Peyer's patch (tissue), 4 donors: ENCODE measurements at regions not wholly inside any gene's neighbourhood (a gene's known extent, or its start where the extent isn't known, plus 50 kb on each side); places are given as distances from the start of the nearest gene placed in this dataset.

Source experiments
- DNase-seq, 3 donors: peaks; one replicate each; pipeline ENCODE4 v3.0.0-alpha.2; 2017 to 2019
- H3K27ac ChIP-seq, 4 donors: fragments of 200-600 bp; sonication (generic); one replicate each; pipeline ENCODE4 v1.5.1; 2016 to 2019
- H3K27me3 ChIP-seq, 2 donors: fragments of 200-600 bp; sonication (generic); one replicate each; pipeline ENCODE4 v1.5.1; 2019
- H3K36me3 ChIP-seq, 3 donors: fragments of 200-600 bp; sonication (generic); one replicate each; pipeline ENCODE4 v1.5.1; 2016 to 2019
- H3K4me1 ChIP-seq, 4 donors: fragments of 200-600 bp; sonication (generic); one replicate each; pipeline ENCODE4 v1.5.1; 2016 to 2019
- H3K4me3 ChIP-seq, 4 donors: fragments of 200-600 bp; sonication (generic); 1 replicate in 3 of 4; 2 replicates in 1 of 4; pipeline ENCODE4 v1.5.1; 2016 to 2019; ENCODE audit warnings: mild to moderate bottlenecking in 1 of 4
- H3K9me3 ChIP-seq, 4 donors: fragments of 200-600 bp; sonication (generic); one replicate each; pipeline ENCODE4 v1.5.1; 2016 to 2019; ENCODE audit warnings: mild to moderate bottlenecking in 1 of 4
- POLR2A ChIP-seq, 2 donors: fragments of 450-650 bp; IDR thresholded peaks; one replicate each; pipeline ENCODE4 v1.5.1; 2017; ENCODE audit warnings: antibody characterized with exemption in 2 of 2, mild to moderate bottlenecking in 2 of 2, moderate library complexity in 2 of 2
- TF ChIP-seq, protein P1 (sequence below), 6 experiments: fragments of 450-650 bp in 4 of 6; fragments of 200-600 bp in 2 of 6; sonication (generic) in 1 of 6; IDR thresholded peaks; one replicate each; pipeline ENCODE4 v1.5.1; 2017 to 2019; ENCODE audit warnings: antibody characterized with exemption in 6 of 6, mild to moderate bottlenecking in 3 of 6, moderate library complexity in 1 of 6

DNA sequence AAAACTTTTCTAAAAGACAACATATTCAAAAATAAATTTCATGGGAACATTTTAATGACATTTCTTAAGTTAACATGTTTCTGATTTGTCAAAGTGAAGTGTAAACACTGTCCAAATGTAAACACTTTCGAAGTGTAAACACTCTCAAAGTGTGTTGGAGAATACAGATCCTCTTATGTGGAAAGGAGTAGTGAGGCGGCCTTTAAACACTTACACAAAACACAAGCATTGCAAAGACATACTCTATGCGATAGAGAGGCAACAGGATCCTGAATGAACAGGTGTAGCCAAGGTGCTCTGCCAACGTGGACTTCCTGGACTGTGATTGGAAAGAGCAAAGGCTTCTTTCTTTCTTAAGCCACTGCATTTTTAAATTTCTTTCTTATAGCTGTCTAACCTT, 62.7 kb upstream of the PGM2 start:
- TF ChIP-seq POLR2A (IDR thresholded peaks at IDR 0.05), result no peak
- TF ChIP-seq, protein P1, sequence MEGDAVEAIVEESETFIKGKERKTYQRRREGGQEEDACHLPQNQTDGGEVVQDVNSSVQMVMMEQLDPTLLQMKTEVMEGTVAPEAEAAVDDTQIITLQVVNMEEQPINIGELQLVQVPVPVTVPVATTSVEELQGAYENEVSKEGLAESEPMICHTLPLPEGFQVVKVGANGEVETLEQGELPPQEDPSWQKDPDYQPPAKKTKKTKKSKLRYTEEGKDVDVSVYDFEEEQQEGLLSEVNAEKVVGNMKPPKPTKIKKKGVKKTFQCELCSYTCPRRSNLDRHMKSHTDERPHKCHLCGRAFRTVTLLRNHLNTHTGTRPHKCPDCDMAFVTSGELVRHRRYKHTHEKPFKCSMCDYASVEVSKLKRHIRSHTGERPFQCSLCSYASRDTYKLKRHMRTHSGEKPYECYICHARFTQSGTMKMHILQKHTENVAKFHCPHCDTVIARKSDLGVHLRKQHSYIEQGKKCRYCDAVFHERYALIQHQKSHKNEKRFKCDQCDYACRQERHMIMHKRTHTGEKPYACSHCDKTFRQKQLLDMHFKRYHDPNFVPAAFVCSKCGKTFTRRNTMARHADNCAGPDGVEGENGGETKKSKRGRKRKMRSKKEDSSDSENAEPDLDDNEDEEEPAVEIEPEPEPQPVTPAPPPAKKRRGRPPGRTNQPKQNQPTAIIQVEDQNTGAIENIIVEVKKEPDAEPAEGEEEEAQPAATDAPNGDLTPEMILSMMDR (IDR thresholded peaks at IDR 0.05), result no peak
- H3K9me3 ChIP-seq, result no peaks in the 10 kb centered on the region
- no peaks in the 10 kb centered on the region for H3K36me3 ChIP-seq
- H3K27ac ChIP-seq, result no peak overlapping the region
- no peak overlapping the region for H3K4me3 ChIP-seq
- no peaks in the 10 kb centered on the region for H3K4me1 ChIP-seq
- no peaks in the 10 kb centered on the region for H3K27me3 ChIP-seq
- no peak for DNase-seq

DNA sequence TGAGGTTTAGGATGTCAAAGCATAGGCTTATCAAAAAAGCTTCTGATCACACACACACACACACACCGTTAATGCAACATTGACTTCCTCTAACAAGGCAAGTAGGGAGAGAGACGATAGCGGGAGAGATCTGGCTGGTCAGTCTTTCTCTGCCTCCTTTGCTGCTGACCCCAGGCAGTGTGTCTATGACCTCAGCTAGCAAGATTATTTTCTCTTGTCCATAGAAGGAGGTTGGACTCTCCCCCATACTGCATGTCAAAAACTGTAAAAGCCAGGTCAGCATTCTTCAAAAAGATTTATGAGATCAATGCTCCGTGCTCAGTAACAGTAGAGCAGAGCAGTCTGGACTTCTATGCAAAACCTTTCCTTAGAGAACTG, 63.5 kb upstream of the PGM2 start:
- H3K36me3 ChIP-seq, result no peaks in the 10 kb centered on the region
- no peak for DNase-seq
- H3K4me1 ChIP-seq, result no peaks in the 10 kb centered on the region
- H3K27me3 ChIP-seq, result no peaks in the 10 kb centered on the region
- no peak overlapping the region for H3K27ac ChIP-seq
- H3K4me3 ChIP-seq, result no peak overlapping the region
- TF ChIP-seq, protein P1 (IDR thresholded peaks at IDR 0.05), result no peak
- no peak for TF ChIP-seq POLR2A (IDR thresholded peaks at IDR 0.05)
- H3K9me3 ChIP-seq, result no peaks in the 10 kb centered on the region

DNA sequence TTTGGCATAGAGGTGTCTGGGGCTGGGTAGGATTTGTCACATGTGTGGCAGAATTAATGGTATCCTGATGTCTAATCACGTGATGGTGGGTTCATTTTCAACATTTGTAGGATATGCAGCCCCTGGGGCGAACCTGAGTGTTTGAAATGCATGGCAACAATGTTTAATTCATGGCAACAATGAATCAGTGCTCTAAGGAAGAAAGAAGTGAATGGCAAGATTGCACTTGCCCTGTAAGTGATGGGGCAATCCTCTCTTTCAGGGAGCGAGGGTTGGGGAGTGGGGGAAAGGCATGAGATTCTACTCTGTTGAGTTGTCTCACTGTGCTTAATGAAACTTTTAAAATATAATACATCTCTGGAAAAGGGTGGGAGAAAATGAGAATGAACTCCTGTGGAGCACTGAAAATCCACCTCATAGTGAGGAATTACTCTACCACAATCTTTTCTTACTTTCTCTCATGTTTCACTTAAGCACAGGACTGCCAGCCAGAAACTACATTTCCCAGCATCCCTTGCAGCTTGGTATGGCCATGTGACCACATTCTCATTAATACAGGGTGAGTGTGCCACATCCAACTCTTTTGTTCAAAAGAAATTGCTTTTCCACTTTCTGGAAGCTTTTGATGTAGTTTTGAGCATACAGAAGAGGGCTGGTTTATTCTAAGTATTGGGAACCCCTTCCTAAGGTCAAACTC, 64.0 kb upstream of the PGM2 start:
- Histone ChIP-seq H3K4me3 (no peak overlapping the region), H3K27ac (no peak overlapping the region), H3K9me3 (no peaks in the 10 kb centered on the region), H3K27me3 (no peaks in the 10 kb centered on the region), H3K4me1 (no peaks in the 10 kb centered on the region), H3K36me3 (no peaks in the 10 kb centered on the region)
- DNase-seq, result no peak
- no peak for TF ChIP-seq POLR2A (IDR thresholded peaks at IDR 0.05)
- TF ChIP-seq, protein P1 (IDR thresholded peaks at IDR 0.05), result no peak

DNA sequence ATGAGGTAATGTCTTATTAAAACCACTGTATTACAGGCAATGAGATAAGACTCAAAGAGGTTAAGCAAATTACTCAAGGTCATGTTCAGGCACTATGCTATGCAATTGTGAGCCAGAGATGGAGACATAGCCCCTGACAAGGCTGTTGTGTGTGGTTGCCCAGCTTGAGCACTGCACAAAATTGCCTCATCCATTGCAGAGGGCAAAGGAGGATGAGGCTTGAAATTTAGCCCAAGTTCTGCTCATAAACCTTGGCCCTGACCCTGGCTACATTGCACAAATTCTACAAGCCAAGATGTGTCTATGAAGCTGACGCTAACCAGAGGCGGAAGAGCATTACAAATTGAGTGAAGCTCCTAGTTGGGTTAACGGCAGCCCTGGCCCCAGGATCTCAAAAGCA, 65.6 kb upstream of the PGM2 start:
- Histone ChIP-seq H3K9me3 (no peaks in the 10 kb centered on the region), H3K27ac (no peak overlapping the region), H3K27me3 (no peaks in the 10 kb centered on the region), H3K4me1 (no peaks in the 10 kb centered on the region), H3K36me3 (no peaks in the 10 kb centered on the region), H3K4me3 (no peak overlapping the region)
- TF ChIP-seq, protein P1 (IDR thresholded peaks at IDR 0.05), result no peak
- no peak for TF ChIP-seq POLR2A (IDR thresholded peaks at IDR 0.05)
- DNase-seq, result no peak

DNA sequence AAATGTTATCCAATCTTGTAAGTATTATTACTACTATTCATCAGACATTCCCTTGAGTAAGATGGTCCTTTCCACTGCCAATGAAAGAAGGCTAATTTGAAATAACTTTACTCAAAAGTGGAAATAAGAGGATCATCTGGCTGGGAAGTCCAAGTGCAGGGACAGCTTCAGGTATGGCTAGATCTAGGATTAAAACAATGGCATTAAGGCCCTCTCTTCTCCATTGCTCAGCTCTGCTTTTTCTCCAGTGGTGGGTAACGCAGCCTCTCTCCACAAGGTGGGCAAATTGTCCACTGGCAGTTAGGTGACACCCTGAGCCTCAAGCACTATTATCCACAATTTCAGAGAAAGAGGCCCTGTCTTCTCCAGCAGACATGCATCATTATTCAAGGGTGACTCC, 66.7 kb upstream of the PGM2 start:
- H3K36me3 ChIP-seq, result no peaks in the 10 kb centered on the region
- H3K9me3 ChIP-seq, result no peaks in the 10 kb centered on the region
- no peak for DNase-seq
- no peak overlapping the region for H3K27ac ChIP-seq
- no peaks in the 10 kb centered on the region for H3K27me3 ChIP-seq
- H3K4me3 ChIP-seq, result no peak overlapping the region
- TF ChIP-seq POLR2A (IDR thresholded peaks at IDR 0.05), result no peak
- TF ChIP-seq, protein P1 (IDR thresholded peaks at IDR 0.05), result no peak
- H3K4me1 ChIP-seq, result peaks cover 0 to under 1% (median 0%) of the 10 kb centered on the region in 4 donors

DNA sequence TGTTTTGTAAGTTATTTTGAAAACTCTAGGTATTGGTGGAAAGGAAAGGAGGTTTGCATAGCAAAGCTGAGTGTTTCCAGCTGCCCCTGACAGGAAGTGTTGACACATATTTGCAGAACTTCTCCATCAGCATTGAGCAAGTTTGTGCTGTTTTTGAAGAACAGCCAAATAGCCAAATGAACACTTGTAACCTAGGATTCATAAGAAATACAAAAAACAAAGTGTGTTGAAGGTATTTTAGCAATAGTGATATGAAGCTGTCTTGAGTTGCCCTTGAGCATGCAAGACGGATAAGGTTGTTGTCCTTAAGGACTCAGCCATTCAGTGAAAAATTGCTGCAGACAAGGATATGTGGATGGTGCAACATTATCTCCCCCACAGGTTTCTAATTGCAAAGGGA, 68.3 kb upstream of the PGM2 start:
- TF ChIP-seq, protein P1 (IDR thresholded peaks at IDR 0.05), result no peak
- no peak for TF ChIP-seq POLR2A (IDR thresholded peaks at IDR 0.05)
- DNase-seq, result no peak
- Histone ChIP-seq H3K27ac (peak overlapping the region in 1 of 4 donors; percentile 3), H3K4me3 (no peak overlapping the region), H3K4me1 (peaks cover 0 to 4% (median 0%) of the 10 kb centered on the region in 4 donors), H3K27me3 (no peaks in the 10 kb centered on the region), H3K9me3 (no peaks in the 10 kb centered on the region), H3K36me3 (no peaks in the 10 kb centered on the region)
